Lower lobe of right lung (tissue), 2 donors: ENCODE measurements at regions not wholly inside any gene's neighbourhood (a gene's known extent, or its start where the extent isn't known, plus 50 kb on each side); places are given as distances from the start of the nearest gene placed in this dataset.

Experiments used
- ATAC-seq, 2 donors: fragments of 200-7000 bp; cut with Tn5 transposase; one replicate each; pipeline ENCODE4 v1.9.1; 2020 to 2022; ENCODE audit warnings: mild to moderate bottlenecking in 2 of 2, moderate library complexity in 2 of 2
- DNase-seq: peaks from one replicate; pipeline ENCODE4 v3.0.0-alpha.2; 2020
- H3K27ac ChIP-seq: fragments of 200-600 bp; one replicate; pipeline ENCODE4 v1.8.0; 2022
- H3K27me3 ChIP-seq: fragments of 200-600 bp; one replicate; pipeline ENCODE4 v1.8.0; 2022; ENCODE audit warnings: low read depth
- H3K36me3 ChIP-seq: fragments of 200-600 bp; one replicate; pipeline ENCODE4 v1.8.0; 2022; ENCODE audit warnings: mild to moderate bottlenecking
- H3K4me1 ChIP-seq: fragments of 200-600 bp; one replicate; pipeline ENCODE4 v1.8.0; 2022
- H3K4me3 ChIP-seq: fragments of 200-600 bp; one replicate; pipeline ENCODE4 v1.8.0; 2022; ENCODE audit warnings: mild to moderate bottlenecking
- H3K9me3 ChIP-seq: fragments of 200-600 bp; one replicate; pipeline ENCODE4 v1.8.0; 2022
- intact Hi-C: fragments of 100-400 bp; cut with DNase I; formaldehyde crosslinking; loops from one replicate; pipeline ENCODE4 v1.11.0; 2022
- TF ChIP-seq, protein P1 (sequence below): fragments of 200-600 bp; IDR thresholded peaks from one replicate; pipeline ENCODE4 v1.8.0; 2022; ENCODE audit warnings: antibody characterized with exemption, mild to moderate bottlenecking
- donor health status: DM: no; HTN: yes; CAD: no; lungs with severe emphysema.

DNA sequence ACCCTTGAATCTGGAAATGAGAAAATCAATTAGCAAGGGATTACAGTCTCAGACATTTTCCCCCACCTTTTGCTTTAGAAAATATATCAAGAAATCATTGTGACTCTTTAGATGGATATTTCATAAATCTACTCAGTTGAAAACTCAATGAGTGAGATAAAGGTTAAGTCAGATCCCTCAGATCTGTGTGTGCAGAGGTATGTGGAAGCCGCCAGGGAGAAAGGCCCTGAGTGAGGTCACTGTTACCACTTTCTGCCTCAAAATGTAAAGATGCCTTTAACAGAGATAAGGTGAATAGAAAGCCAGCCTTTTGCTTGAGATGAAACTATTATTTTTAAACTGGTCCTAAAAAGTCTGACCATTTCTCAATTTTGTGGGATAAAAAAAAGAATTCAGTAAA lies 225.6 kb upstream of the HES1 start:
- Histone ChIP-seq H3K36me3 (no peaks in the 10 kb centered on the region), H3K9me3 (peaks cover 6% of the 10 kb centered on the region), H3K4me1 (peaks cover 50% of the 10 kb centered on the region), H3K27ac (peak overlapping the region; percentile 48), H3K27me3 (no peaks in the 10 kb centered on the region), H3K4me3 (no peak overlapping the region)
- TF ChIP-seq, protein P1, sequence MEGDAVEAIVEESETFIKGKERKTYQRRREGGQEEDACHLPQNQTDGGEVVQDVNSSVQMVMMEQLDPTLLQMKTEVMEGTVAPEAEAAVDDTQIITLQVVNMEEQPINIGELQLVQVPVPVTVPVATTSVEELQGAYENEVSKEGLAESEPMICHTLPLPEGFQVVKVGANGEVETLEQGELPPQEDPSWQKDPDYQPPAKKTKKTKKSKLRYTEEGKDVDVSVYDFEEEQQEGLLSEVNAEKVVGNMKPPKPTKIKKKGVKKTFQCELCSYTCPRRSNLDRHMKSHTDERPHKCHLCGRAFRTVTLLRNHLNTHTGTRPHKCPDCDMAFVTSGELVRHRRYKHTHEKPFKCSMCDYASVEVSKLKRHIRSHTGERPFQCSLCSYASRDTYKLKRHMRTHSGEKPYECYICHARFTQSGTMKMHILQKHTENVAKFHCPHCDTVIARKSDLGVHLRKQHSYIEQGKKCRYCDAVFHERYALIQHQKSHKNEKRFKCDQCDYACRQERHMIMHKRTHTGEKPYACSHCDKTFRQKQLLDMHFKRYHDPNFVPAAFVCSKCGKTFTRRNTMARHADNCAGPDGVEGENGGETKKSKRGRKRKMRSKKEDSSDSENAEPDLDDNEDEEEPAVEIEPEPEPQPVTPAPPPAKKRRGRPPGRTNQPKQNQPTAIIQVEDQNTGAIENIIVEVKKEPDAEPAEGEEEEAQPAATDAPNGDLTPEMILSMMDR: no peak
- intact Hi-C loops: no loop called here
- no peak for DNase-seq
- no peak for ATAC-seq

DNA sequence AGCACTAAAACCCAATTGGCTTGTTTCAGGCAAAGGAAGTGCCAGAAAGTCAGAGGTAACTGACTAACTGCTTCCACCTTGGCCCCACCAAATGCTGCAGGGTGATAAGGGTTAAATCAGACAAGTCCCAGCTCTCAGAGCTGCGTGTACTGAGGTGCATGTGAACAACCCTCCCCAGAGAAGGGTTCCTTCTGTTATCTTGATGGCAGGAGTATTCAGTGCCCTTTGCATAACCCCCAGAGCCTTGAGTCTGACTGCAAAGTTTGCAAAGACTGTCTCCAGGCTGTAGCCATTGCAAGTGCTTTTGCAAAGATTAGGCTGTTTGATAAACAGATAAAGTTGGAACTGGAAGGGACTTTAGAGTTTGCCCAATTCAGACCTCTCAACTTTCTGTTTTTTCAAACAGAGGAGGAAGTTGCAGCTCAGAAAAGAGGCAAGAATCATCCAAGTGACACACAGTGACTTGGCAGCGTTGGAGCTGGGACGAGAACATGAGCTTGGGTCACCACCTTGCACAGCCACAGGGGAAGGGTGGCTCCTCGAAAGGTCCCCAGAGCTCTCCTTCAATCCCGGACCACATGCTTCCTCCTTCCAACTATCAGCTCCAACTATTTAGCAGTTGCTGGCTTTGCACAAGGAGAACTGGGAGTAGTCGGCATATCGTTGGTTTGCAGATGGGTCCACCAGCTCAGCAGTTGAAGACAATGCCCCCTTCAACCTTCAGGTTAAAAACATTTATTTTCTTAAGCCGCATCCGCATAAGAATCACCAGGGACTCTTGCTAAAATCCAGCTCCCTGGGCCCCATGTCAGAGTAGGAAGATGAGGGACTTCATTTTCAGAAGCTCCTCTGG lies 224.8 kb upstream of the HES1 start:
- intact Hi-C loops: no loop called here
- H3K27me3 ChIP-seq: no peaks in the 10 kb centered on the region
- peaks cover 47% of the 10 kb centered on the region for H3K4me1 ChIP-seq
- H3K36me3 ChIP-seq: no peaks in the 10 kb centered on the region
- H3K9me3 ChIP-seq: peaks cover 6% of the 10 kb centered on the region
- peak; percentile 78 to 82 for ATAC-seq
- no peak overlapping the region for H3K4me3 ChIP-seq
- TF ChIP-seq, protein P1: no peak
- DNase-seq: peak; percentile 51
- H3K27ac ChIP-seq: peak overlapping the region; percentile 4

DNA sequence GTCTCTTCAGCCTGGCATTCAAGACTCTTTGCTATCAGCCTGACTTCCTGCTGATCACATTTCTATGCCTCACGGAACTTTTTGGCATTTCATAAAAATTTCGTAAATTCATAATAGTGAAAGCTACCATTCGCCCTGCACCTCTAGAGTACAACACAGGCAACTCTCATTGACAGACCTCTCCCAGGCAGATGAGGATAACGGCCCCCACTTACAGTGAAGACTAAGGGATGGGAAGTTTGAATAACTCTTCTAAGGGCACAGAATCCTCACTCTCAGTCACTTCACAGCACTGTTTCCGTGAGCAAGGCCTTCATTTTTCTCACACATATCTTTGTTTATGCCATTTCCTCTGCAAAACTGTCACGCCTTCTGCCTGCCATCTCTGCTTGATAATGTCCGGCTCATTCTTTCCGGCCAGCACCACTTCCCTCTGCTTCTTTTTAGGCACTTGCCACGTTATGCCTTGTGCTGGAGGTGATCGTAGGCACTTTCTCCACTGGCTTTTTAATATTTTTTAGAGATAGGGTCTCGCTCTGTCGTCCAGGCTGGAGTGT lies 224.1 kb upstream of the HES1 start:
- Histone ChIP-seq H3K4me3 (no peak overlapping the region), H3K36me3 (no peaks in the 10 kb centered on the region), H3K9me3 (peaks cover 6% of the 10 kb centered on the region), H3K27ac (no peak overlapping the region), H3K4me1 (peaks cover 39% of the 10 kb centered on the region), H3K27me3 (no peaks in the 10 kb centered on the region)
- DNase-seq: no peak
- intact Hi-C loops: no loop called here
- no peak for ATAC-seq
- TF ChIP-seq, protein P1: no peak

DNA sequence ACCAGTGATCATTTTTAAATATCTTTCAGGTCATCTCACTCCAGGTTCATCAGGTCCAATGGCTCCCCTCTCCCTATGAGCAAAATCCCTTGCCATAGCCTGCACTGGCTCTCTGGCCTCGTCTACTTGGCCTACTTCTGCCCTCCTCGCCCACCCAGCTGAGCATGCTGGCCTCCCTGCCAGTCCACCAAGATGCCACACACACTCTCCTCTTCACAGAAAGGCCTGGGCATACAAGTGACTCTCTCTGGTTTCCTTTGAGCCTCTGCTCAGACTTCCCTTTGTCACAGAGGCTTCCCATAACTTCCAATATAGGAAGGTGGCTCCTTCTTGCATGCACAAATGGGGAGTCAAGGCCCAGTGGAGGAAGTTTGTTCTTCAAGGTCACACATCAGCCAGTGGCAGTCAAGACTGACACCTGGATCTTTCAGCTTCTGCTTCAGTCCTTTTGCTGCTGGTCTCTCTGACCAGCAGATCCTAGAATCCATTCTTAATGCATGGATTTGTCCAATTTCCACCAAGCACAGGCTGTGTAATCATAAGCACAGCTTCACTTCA lies 223.2 kb upstream of the HES1 start:
- intact Hi-C loops: no loop called here
- Histone ChIP-seq H3K27ac (no peak overlapping the region), H3K27me3 (no peaks in the 10 kb centered on the region), H3K9me3 (peaks cover 6% of the 10 kb centered on the region), H3K36me3 (no peaks in the 10 kb centered on the region), H3K4me3 (no peak overlapping the region), H3K4me1 (peaks cover 37% of the 10 kb centered on the region)
- TF ChIP-seq, protein P1: no peak
- DNase-seq (no peak), ATAC-seq (no peak)

DNA sequence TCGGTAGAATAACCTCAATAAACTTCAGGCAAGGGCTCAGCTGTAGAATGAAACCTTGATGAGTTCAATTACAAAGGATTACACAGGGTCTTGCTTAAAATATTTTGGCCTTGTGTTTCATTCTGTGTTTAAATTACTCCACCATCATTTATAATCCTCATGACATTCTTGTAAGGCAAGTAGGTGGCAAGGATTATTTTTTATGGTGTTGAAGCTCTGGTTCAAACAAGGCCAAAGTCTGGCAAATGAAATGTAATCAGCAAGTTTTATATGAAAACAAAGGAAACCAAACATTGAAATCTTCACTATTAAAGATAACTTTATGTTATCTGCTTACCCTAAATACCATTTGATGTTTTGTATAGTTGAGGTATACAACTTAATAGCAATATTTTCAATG lies 221.3 kb upstream of the HES1 start:
- ATAC-seq (no peak), DNase-seq (no peak)
- intact Hi-C loops: no loop called here
- Histone ChIP-seq H3K4me1 (peaks cover 28% of the 10 kb centered on the region), H3K36me3 (no peaks in the 10 kb centered on the region), H3K27me3 (no peaks in the 10 kb centered on the region), H3K27ac (no peak overlapping the region), H3K4me3 (no peak overlapping the region), H3K9me3 (no peaks in the 10 kb centered on the region)
- TF ChIP-seq, protein P1: no peak
